ENCODE measurements at regions not wholly inside any gene's neighbourhood (a gene's known extent, or its start where the extent isn't known, plus 50 kb on each side); places are given as distances from the start of the nearest gene placed in this dataset.

DNA sequence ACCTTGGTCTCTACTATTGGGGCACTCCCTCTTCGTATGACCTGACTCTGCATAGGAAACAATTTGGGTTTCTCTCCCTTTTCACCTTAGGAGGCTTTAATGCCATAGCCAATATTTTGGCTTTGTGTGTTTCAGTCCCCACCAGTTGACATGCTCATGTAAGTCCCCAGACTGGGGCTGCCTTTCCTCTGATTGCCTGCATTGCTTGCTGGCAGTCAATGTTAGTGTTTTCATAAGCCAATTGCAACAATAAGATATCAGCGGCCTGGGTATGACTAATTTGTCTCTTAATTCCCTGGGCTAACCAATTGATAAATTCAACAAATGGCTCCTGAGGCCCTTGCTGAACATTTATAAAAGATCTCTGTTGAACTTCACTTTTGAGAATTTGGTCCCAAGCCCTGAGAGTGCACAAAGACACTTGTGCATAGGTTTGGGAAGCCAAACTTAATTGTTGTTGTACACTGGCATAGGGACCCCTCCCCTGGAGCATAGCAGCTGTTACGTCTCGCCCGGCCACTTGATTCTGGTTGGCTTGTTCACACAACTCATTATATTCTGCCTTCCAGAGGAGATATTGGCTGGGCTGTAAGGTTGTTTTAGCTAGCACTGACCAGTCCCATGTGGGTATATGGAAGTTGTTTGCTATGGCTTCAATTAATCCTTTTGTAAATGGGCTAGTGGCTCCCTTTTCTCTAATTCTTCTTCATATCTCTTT is 206.2 kb downstream of the PABPC4L start:
- TF ChIP-seq POLR2A (IDR thresholded peaks at IDR 0.05; ENCODE audit: low read length) (no peak), GATA1 (IDR thresholded peaks at IDR 0.05; ENCODE audit: low read depth, low read length) (no peak)
